Brain microvascular endothelial cell (primary cell): ENCODE measurements at regions not wholly inside any gene's neighbourhood (a gene's known extent, or its start where the extent isn't known, plus 50 kb on each side); places are given as distances from the start of the nearest gene placed in this dataset.
"Not testable (repeated sequence)": the region's sequence is repeated elsewhere in the genome, so short reads cannot be mapped to it uniquely, and the experiment has no call there.

ENCODE experiments used
- DNase-seq: peaks from one replicate; pipeline ENCODE4 v3.0.0-alpha.2; 2020
- H3K27ac ChIP-seq: fragments of 250-450 bp; sonication (Bioruptor Pico); 2 replicates; pipeline ENCODE4 v1.5.1; 2020; ENCODE audit warnings: mild to moderate bottlenecking, moderate library complexity
- H3K27me3 ChIP-seq: fragments of 250-450 bp; sonication (Bioruptor Pico); replicated peaks from 2 replicates; pipeline ENCODE4 v1.5.1; 2020; ENCODE audit warnings: mild to moderate bottlenecking
- H3K36me3 ChIP-seq: fragments of 250-450 bp; sonication (Bioruptor Pico); replicated peaks from 2 replicates; pipeline ENCODE4 v1.5.1; 2020; ENCODE audit warnings: mild to moderate bottlenecking
- H3K4me3 ChIP-seq: 2 replicates; pipeline ENCODE4 v1.5.1; 2011; ENCODE audit warnings: low read depth, mild to moderate bottlenecking, control low read depth, low read length, moderate library complexity
- in situ Hi-C: cut with HindIII; loops from 2 replicates; pipeline ENCODE4 v1.10.0; 2017; ENCODE audit warnings: low sequenced_read_pairs, low pct_ligation_motif_present
- TF ChIP-seq, protein P1 (sequence below): IDR thresholded peaks from 2 replicates; pipeline ENCODE4 v1.5.1; 2011; ENCODE audit warnings: low read depth, mild to moderate bottlenecking, moderate library complexity, low read length, control low read depth, inconsistent platforms; ENCODE audit errors: missing control alignments

DNA sequence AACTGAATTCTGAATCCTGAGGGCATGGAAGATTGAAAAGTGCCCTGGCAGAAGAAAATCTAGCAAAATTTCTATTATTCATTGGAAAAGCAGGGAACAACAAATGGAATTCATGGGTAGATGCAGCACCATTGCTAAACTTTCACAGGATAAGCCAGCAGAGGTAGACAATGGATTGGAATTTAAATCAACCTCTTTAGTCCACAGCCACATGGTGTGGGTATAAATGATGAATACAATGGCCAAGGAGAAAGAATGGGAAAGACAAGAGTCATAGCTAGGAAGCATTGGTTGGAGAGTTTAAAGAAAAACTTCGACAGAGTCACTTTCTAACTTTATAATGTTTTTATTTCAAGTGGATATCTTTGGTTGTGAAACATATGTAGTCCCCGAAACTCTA, 332.8 kb upstream of the PUDP start:
- Histone ChIP-seq H3K27ac (no peak overlapping the region), H3K36me3 (no peaks in the 10 kb centered on the region), H3K4me3 (no peak overlapping the region), H3K27me3 (no peaks in the 10 kb centered on the region)
- TF ChIP-seq, protein P1, sequence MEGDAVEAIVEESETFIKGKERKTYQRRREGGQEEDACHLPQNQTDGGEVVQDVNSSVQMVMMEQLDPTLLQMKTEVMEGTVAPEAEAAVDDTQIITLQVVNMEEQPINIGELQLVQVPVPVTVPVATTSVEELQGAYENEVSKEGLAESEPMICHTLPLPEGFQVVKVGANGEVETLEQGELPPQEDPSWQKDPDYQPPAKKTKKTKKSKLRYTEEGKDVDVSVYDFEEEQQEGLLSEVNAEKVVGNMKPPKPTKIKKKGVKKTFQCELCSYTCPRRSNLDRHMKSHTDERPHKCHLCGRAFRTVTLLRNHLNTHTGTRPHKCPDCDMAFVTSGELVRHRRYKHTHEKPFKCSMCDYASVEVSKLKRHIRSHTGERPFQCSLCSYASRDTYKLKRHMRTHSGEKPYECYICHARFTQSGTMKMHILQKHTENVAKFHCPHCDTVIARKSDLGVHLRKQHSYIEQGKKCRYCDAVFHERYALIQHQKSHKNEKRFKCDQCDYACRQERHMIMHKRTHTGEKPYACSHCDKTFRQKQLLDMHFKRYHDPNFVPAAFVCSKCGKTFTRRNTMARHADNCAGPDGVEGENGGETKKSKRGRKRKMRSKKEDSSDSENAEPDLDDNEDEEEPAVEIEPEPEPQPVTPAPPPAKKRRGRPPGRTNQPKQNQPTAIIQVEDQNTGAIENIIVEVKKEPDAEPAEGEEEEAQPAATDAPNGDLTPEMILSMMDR, result no peak
- in situ Hi-C loops, result no loop called here
- DNase-seq, result no peak

DNA sequence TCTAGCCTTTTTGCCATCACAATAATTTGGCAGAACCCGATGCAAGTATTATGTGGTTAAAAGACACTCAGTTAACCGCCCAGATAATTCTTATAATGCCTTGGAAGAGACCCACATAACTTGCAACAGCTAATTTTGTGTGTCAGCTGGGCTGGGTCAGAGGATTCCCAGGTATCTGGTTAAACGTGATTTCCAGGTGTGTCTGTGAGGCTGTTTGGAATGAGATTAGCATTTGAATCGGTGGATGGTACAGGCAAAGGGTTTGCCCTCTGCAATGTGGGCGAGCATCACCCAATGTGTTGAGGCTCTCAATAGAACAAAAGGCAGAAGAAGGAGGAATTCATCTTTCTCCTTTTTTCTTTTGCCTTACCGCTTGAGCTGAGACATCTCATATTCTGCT, 314.2 kb upstream of the PUDP start:
- no peak for DNase-seq
- Histone ChIP-seq H3K27me3 (no peaks in the 10 kb centered on the region), H3K27ac (no peak overlapping the region), H3K36me3 (no peaks in the 10 kb centered on the region), H3K4me3 (no peak overlapping the region)
- in situ Hi-C loops, result no loop called here
- TF ChIP-seq, protein P1, result no peak

DNA sequence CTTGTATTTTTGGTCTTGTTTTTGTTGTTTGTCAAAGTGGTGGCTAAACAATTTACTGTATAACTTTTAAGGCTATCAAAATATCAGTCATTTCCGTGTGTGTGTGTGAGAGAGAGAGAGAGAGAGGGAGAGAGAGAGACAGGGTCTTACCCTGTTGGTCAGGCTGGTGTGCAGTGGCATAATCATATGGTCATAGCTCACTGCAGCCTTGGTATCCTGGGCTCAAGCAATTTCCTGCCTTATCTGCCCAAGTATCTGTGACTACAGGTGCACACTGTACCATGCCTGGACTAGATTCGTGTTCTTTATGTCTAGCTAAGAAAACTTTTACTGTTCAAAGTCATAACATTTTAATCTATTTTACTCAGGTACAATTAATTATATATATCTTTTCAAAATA, 313.1 kb upstream of the PUDP start:
- H3K27ac ChIP-seq, in situ Hi-C loops, DNase-seq, H3K4me3 ChIP-seq, H3K27me3 ChIP-seq, H3K36me3 ChIP-seq: not testable (repeated sequence)

DNA sequence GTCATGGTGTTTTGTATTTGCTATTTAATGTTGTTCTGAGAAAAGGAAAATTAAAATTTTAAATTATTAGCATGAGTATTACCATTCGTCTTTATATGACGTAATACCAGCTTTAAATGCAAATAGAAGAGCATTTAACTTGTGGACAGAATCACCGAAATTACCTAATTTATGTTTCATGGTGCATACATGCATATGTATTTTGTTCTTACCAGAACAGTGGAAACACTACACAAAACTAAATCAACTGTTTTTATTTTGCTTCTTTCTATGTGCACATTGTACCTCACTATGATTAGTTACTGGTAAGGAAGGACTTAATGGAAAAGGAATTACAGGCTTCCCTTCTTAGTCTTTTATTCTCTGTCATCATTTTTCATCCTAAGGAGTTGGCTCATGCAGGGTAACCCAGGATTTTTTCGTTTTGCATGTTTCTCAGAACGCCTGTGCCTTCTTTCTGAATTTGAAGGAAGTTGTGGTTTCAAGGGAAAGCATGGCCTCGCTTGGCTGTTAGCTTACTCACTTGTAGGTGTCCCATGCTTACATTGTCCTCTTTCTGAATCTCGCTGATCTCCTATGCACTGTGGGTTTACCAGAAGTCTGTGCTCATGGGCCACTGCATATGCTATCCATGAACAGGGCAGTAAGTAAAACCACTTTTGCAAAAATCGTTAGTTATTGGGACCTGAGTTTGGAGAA, 300.0 kb upstream of the PUDP start:
- H3K4me3 ChIP-seq, result no peak overlapping the region
- H3K27ac ChIP-seq, result no peak overlapping the region
- no peak for DNase-seq
- H3K27me3 ChIP-seq, result no peaks in the 10 kb centered on the region
- TF ChIP-seq, protein P1, result no peak
- no peaks in the 10 kb centered on the region for H3K36me3 ChIP-seq
- in situ Hi-C loops, result no loop called here

DNA sequence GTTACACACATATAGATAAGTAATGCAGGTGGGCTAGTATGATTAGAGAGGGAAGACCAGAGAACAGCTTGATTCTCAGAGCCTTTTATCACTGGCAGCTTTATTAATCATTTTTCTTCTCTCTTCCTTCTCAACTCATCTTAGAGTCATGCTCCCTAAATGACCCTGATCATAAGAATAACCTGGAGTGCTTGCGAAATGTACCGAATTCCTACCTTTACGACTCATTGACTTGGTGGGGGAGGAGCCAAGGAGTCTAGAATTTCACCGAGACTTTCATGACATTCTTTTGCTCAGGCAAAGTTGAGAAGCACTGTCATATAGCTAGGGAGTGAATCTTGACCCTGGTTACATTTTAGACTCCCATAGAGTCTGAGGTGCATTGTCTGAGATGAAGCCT, 298.9 kb upstream of the PUDP start:
- Histone ChIP-seq H3K4me3 (no peak overlapping the region), H3K36me3 (no peaks in the 10 kb centered on the region), H3K27ac (no peak overlapping the region), H3K27me3 (no peaks in the 10 kb centered on the region)
- TF ChIP-seq, protein P1, result no peak
- DNase-seq, result no peak
- in situ Hi-C loops, result no loop called here

DNA sequence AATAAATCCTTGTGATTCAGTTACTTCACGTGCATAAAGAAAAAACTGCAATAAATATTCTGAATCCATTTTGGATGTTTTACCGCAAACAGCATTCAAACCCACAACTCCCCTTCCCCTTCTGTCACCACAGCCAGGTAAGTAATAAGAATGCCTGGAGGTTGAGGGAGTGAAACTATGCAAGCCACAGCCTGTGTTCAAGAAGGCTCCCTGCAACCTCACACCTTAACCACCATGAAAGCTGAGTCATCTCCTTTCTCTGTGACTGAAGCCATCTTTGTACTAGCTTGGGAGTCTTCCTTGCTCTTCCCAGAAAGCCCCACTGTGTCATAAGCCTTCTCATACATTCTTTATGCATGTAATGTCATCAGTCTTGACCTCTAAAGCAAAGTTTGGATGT, 297.0 kb upstream of the PUDP start:
- no peak overlapping the region for H3K4me3 ChIP-seq
- TF ChIP-seq, protein P1, result no peak
- no peak for DNase-seq
- no peaks in the 10 kb centered on the region for H3K27me3 ChIP-seq
- H3K36me3 ChIP-seq, result no peaks in the 10 kb centered on the region
- in situ Hi-C loops, result no loop called here
- no peak overlapping the region for H3K27ac ChIP-seq
